Activated naive CD4-positive, alpha-beta T cell treated with anti-CD3 and anti-CD28 coated beads, Interleukin-2, amount 10 ng/mL, durations not matched to agents 7 days and 5 days (primary cell): ENCODE measurements at regions not wholly inside any gene's neighbourhood (a gene's known extent, or its start where the extent isn't known, plus 50 kb on each side); places are given as distances from the start of the nearest gene placed in this dataset.

Experiments
- CTCF ChIA-PET: fragments of 350-600 bp; sonication (Branson Sonifier 250); formaldehyde crosslinking; loops from one replicate; lab custom pipeline; 2021; ENCODE audit warnings: antibody characterized with exemption; lab: Charles Lee
- DNase-seq: peaks from one replicate; pipeline ENCODE4 v3.0.0-alpha.2; 2020
- H3K27ac Mint-ChIP-seq: one replicate; pipeline ENCODE4 v1.8.0; 2021; ENCODE audit warnings: mild to moderate bottlenecking, moderate library complexity, mixed read lengths
- H3K27me3 Mint-ChIP-seq: one replicate; pipeline ENCODE4 v1.8.0; 2021; ENCODE audit warnings: mild to moderate bottlenecking, mixed read lengths
- H3K36me3 Mint-ChIP-seq: one replicate; pipeline ENCODE4 v1.8.0; 2021; ENCODE audit warnings: mixed read lengths
- H3K4me1 Mint-ChIP-seq: one replicate; pipeline ENCODE4 v1.8.0; 2021; ENCODE audit warnings: mixed read lengths
- H3K4me3 Mint-ChIP-seq: one replicate; pipeline ENCODE4 v1.8.0; 2021; ENCODE audit warnings: mild to moderate bottlenecking, moderate library complexity, mixed read lengths
- H3K9me3 Mint-ChIP-seq: one replicate; pipeline ENCODE4 v1.8.0; 2021; ENCODE audit warnings: mixed read lengths

GRCh38 chr1:68378296-68379084 lies 71.3 kb downstream of the RPE65 start:
- no peak overlapping the region for H3K27ac Mint-ChIP-seq
- CTCF ChIA-PET, result no interaction called here

GRCh38 chr1:68377098-68377497 lies 72.7 kb downstream of the RPE65 start:
- Mint-ChIP-seq H3K4me3 (no peak overlapping the region), H3K4me1 (no peaks in the 10 kb centered on the region), H3K9me3 (no peaks in the 10 kb centered on the region), H3K27ac (no peak overlapping the region), H3K27me3 (no peaks in the 10 kb centered on the region), H3K36me3 (no peaks in the 10 kb centered on the region)
- DNase-seq, result no peak
- CTCF ChIA-PET, result no interaction called here

More at GRCh38 chr1:68378296-68379084, 71.3 kb downstream of the RPE65 start:
- no peak for DNase-seq
- Mint-ChIP-seq H3K36me3 (no peaks in the 10 kb centered on the region), H3K9me3 (no peaks in the 10 kb centered on the region), H3K4me1 (no peaks in the 10 kb centered on the region), H3K4me3 (no peak overlapping the region), H3K27me3 (no peaks in the 10 kb centered on the region)

DNA sequence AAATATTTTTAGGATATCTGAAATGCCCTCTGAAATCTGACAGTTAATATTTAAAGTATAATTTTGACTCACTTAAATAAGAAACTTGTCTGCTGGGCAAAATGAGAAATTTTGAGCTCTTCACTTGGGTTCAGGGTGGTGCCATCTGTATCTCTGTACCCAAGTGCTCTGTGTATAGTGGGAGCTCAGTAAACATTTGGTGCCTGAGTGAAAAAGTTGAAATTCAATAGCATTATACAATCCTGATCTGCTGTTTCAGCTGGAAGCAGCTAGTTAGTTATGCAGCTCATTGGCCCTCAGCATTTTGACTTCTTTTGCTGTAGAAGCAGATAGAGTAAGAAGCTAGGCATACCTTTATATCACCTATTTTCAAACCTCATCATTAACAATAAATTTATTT lies 73.3 kb downstream of the RPE65 start:
- Mint-ChIP-seq H3K4me3 (no peak overlapping the region), H3K4me1 (no peaks in the 10 kb centered on the region), H3K27ac (no peak overlapping the region), H3K36me3 (no peaks in the 10 kb centered on the region), H3K27me3 (no peaks in the 10 kb centered on the region), H3K9me3 (no peaks in the 10 kb centered on the region)
- DNase-seq, result no peak
- CTCF ChIA-PET, result no interaction called here

GRCh38 chr1:68375919-68376318 lies 73.8 kb downstream of the RPE65 start:
- H3K36me3 Mint-ChIP-seq, result no peaks in the 10 kb centered on the region
- no peak overlapping the region for H3K27ac Mint-ChIP-seq
- no peaks in the 10 kb centered on the region for H3K9me3 Mint-ChIP-seq
- CTCF ChIA-PET, result interaction anchor here (0.7 kb wide), 1 partner anchor 29 kb away, joined by 3 read pairs; no protein-coding TSS in a partner anchor
- no peak for DNase-seq
- H3K4me1 Mint-ChIP-seq, result no peaks in the 10 kb centered on the region
- no peak overlapping the region for H3K4me3 Mint-ChIP-seq
- no peaks in the 10 kb centered on the region for H3K27me3 Mint-ChIP-seq

DNA sequence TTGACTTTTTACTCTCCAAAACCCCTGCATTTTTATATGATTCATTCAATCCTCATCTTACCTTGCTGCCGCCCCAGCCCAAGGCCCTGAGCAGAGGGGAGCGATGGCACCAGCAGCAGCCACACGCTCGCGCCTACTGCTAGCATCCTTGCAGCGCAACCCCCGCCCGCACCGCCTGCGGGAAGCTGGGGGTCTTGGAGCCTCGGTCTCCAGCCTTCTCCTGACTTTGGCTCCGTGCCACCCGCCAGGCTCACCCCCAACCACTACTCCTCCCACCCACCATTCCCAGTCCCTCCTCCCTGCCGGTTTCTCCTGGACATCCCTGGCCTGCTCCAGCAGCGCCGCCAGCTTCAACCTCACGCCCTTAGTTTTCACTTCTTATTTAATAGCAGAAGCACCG lies 76.6 kb downstream of the RPE65 start:
- Mint-ChIP-seq H3K36me3 (no peaks in the 10 kb centered on the region), H3K27me3 (no peaks in the 10 kb centered on the region), H3K9me3 (no peaks in the 10 kb centered on the region), H3K27ac (no peak overlapping the region), H3K4me1 (no peaks in the 10 kb centered on the region), H3K4me3 (no peak overlapping the region)
- CTCF ChIA-PET, result no interaction called here
- no peak for DNase-seq

- no peak for DNase-seq
- Mint-ChIP-seq H3K36me3 (no peaks in the 10 kb centered on the region), H3K4me1 (no peaks in the 10 kb centered on the region), H3K9me3 (no peaks in the 10 kb centered on the region), H3K27ac (no peak overlapping the region), H3K4me3 (no peak overlapping the region), H3K27me3 (no peaks in the 10 kb centered on the region)
- CTCF ChIA-PET, result no interaction called here
Measured at GRCh38 chr1:68372487-68372886, 77.3 kb downstream of the RPE65 start.

DNA sequence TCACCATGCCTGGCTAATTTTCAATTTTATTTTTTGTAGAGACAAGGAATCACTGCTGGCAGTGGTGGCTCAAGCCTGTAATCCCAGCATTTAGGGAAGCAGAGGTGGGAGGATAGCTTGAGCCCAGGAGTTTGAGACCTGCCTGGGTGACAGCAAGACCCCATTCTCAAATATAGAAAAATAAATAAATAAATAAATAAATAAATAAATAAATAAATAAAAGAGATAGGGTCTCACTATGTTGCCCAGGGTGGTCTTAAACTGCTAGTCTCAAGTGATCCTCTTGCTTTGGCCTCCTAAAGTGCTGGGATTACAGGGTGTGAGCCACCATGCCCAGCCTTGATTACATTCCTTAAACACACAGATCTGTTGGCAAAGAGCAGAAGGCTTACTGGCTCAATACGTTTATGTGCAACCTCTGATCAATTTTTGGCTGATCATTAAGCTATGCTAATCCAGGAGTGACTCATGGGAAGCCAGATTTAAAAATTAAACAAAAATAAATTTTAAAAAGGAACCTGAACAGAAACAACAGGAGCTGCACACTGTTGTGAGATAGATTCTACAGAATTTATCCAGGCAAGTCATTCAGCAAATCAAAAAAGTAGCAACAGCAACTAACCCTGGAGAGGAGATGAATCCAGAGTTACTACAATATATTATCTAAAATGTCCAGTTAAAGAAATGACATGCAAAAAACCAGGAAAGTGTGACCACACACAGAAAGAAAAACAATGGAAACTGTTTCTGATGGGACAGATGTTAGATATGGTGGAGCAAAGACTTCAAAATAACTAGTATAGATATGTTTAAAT lies 79.4 kb downstream of the RPE65 start:
- H3K9me3 Mint-ChIP-seq, result no peaks in the 10 kb centered on the region
- CTCF ChIA-PET, result interaction anchor here (0.6 kb wide), 1 partner anchor 240 kb away, joined by 3 read pairs; no protein-coding TSS in a partner anchor
- no peak for DNase-seq
- no peaks in the 10 kb centered on the region for H3K4me1 Mint-ChIP-seq
- H3K4me3 Mint-ChIP-seq, result no peak overlapping the region
- no peaks in the 10 kb centered on the region for H3K36me3 Mint-ChIP-seq
- H3K27me3 Mint-ChIP-seq, result no peaks in the 10 kb centered on the region
- no peak overlapping the region for H3K27ac Mint-ChIP-seq

DNA sequence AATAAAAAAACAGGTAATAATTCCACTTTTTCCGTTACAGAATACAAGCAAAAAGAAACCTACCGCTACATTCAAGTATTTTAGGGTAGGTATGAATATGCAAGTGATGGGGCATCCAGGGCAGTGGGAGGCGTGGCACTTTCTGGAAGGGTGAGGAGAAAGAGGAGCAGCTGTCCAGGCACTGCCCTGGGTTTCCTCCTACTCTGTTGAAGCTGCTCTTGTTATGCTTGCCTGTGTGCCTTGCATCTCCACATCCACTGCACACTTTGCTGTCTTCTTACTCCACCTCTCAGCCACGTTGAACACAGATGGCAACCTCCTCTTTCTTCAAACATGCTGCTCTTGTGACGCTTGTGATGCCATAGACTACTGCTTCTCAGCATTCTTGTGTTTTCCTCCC lies 83.2 kb downstream of the RPE65 start:
- Mint-ChIP-seq H3K36me3 (no peaks in the 10 kb centered on the region), H3K27me3 (no peaks in the 10 kb centered on the region), H3K4me1 (no peaks in the 10 kb centered on the region), H3K27ac (no peak overlapping the region), H3K4me3 (no peak overlapping the region), H3K9me3 (no peaks in the 10 kb centered on the region)
- CTCF ChIA-PET, result no interaction called here
- DNase-seq, result no peak

DNA sequence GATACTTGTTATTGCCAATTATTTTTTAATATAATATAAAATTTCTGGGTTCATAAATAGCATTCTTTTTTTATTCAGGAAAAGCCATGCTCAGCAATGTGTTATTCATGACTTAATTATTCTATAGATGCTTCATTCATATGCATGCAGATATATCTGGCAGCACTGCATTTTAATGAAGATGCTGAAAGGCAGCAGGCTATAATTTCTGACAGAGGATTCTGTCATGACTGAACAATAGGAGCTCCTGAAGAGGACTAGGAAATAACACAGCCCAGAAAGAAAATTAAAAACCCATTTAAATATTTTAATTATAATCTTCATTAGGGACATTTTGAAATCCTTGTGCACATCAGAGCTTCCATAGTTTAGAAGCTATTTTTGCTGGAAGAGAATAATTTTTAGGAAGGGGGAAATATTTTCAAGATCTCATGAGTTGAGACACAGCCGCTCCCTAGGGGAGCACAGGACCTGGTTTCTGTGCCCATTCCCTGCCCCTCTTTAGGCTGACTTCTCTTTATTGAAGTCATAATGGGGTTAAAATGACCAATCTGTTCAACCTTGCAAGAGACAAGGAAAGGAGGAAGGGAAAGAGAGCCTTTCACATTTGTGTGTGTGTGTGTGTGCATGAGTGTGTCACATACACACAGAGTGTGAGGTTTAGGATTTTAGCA lies 83.9 kb downstream of the RPE65 start:
- Mint-ChIP-seq H3K27me3 (no peaks in the 10 kb centered on the region), H3K4me3 (no peak overlapping the region), H3K4me1 (no peaks in the 10 kb centered on the region), H3K27ac (no peak overlapping the region), H3K9me3 (no peaks in the 10 kb centered on the region), H3K36me3 (no peaks in the 10 kb centered on the region)
- CTCF ChIA-PET, result no interaction called here
- no peak for DNase-seq

- no peaks in the 10 kb centered on the region for H3K4me1 Mint-ChIP-seq
- H3K36me3 Mint-ChIP-seq, result no peaks in the 10 kb centered on the region
- DNase-seq, result no peak
- H3K27me3 Mint-ChIP-seq, result no peaks in the 10 kb centered on the region
- no peak overlapping the region for H3K27ac Mint-ChIP-seq
- no peak overlapping the region for H3K4me3 Mint-ChIP-seq
- no peaks in the 10 kb centered on the region for H3K9me3 Mint-ChIP-seq
- CTCF ChIA-PET, result no interaction called here
Measured at GRCh38 chr1:68363339-68363738, 86.4 kb downstream of the RPE65 start.

- H3K9me3 Mint-ChIP-seq, result no peaks in the 10 kb centered on the region
- DNase-seq, result no peak
- no peaks in the 10 kb centered on the region for H3K4me1 Mint-ChIP-seq
- no peak overlapping the region for H3K4me3 Mint-ChIP-seq
- no peak overlapping the region for H3K27ac Mint-ChIP-seq
- H3K36me3 Mint-ChIP-seq, result no peaks in the 10 kb centered on the region
- CTCF ChIA-PET, result no interaction called here
- no peaks in the 10 kb centered on the region for H3K27me3 Mint-ChIP-seq
Measured at GRCh38 chr1:68361346-68361910, 88.3 kb downstream of the RPE65 start.

DNA sequence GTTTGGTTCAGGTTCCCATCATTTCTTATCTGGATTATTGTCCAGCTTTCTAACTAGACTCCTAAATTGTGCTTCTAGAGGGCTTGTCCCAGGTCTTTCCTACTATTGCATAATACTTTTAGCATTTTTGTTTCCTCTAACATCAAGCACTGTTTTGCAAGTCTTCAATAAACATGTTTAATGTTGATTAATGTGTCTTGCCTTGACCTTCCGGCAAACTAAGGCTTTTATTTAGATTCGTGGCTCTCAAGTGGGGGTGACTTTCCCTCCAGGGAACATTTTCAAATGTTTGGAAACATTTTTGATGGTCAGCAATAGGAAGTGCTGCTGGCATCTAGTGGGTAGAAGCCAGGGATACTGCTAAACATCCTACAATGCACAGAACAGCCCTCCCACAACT lies 90.7 kb downstream of the RPE65 start:
- Mint-ChIP-seq H3K9me3 (no peaks in the 10 kb centered on the region), H3K36me3 (no peaks in the 10 kb centered on the region), H3K4me1 (no peaks in the 10 kb centered on the region), H3K27me3 (no peaks in the 10 kb centered on the region), H3K27ac (no peak overlapping the region), H3K4me3 (no peak overlapping the region)
- no peak for DNase-seq
- CTCF ChIA-PET, result no interaction called here

DNA sequence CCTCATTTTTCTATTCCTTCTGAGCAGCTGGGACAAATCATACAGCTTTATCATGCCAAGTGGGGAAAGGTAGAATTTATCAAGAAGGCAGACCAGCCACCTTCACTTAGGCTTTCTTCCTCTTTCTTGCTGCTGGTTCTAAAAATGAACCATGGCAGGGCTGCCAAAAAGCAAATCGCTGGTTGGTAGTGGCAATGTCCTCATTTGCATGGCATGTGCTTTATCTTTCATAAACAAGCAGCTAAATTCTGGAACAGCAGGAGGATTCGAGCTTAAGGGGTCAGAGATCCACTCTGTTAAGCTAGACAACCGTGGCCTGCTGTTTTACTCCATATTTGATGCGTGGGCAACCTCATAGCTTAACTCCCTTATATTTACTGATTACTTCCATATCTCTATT lies 91.3 kb downstream of the RPE65 start:
- DNase-seq, result no peak
- CTCF ChIA-PET, result no interaction called here
- no peak overlapping the region for H3K27ac Mint-ChIP-seq
- H3K27me3 Mint-ChIP-seq, result no peaks in the 10 kb centered on the region
- H3K4me3 Mint-ChIP-seq, result no peak overlapping the region
- no peaks in the 10 kb centered on the region for H3K36me3 Mint-ChIP-seq
- no peaks in the 10 kb centered on the region for H3K4me1 Mint-ChIP-seq
- no peaks in the 10 kb centered on the region for H3K9me3 Mint-ChIP-seq

DNA sequence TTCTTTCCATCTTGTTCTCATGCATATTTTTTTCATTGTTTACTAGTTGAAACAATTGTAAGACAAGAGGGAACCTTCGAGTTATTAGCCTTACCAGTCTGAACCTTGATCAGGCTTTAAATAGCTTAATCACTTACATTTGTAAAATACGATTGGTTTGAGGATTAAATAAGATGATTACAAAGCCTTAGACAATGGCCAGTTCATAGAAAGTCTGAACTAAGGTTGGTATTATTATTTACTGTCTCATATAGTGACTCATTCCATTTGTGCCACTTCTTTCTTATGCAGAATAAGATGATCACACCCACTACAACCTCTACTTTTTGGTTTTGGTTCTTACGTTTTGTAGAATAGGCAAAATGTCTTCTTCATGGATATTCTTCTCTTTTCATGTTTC lies 94.1 kb downstream of the RPE65 start:
- Mint-ChIP-seq H3K4me1 (no peaks in the 10 kb centered on the region), H3K9me3 (no peaks in the 10 kb centered on the region), H3K36me3 (no peaks in the 10 kb centered on the region), H3K4me3 (no peak overlapping the region), H3K27ac (no peak overlapping the region), H3K27me3 (no peaks in the 10 kb centered on the region)
- CTCF ChIA-PET, result no interaction called here
- no peak for DNase-seq
